GM12875 (cell line): ENCODE measurements at regions not wholly inside any gene's neighbourhood (a gene's known extent, or its start where the extent isn't known, plus 50 kb on each side); places are given as distances from the start of the nearest gene placed in this dataset.

Experiments
- H3K4me3 ChIP-seq: one replicate; pipeline ENCODE4 v1.5.1; 2011; ENCODE audit warnings: low read depth, low read length, control low read depth
- TF ChIP-seq, protein P1 (sequence below): IDR thresholded peaks from 2 replicates; pipeline ENCODE4 v1.5.1; 2011; ENCODE audit warnings: low read depth, mild to moderate bottlenecking, control low read depth, inconsistent platforms, low read length, moderate library complexity, borderline replicate concordance; ENCODE audit not compliant: insufficient read depth

DNA sequence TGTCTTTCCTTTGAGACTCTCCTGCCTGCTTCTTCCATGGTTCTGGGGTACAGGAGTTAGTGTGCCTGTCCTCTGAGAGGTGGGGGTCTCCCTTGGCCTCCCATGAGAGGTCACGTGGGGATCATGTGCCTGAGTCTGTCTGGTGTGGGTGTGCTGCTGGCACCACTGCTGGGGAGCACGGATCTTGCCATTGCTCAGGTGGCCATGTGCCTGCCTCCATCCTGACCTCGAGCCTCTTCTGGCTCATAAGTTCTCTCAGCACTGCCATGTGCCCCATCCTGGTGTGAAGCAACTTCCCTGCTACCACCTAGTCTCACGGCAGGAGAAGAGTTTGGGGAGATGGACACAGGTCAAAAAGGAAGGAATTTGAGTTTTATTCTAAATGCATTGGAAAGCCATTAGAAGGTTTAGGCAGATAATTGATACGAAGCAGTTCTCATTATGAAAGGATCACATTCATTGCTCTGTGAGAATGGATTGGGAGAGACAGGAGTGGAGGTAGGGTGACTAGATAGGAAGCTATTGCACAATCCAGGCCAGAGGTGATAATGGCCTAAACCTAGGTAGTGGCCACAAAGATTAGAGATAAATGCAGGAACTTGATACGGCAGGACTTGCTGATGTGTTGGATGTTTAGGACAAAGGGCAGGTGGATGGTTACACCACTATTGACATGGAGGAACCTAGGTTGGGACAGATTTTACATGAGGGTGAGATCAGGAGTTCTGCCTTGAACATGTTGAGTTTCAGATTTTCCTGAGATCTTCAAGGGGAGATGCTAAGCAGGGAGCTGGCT, 173.0 kb upstream of the RORA start:
- TF ChIP-seq, protein P1, sequence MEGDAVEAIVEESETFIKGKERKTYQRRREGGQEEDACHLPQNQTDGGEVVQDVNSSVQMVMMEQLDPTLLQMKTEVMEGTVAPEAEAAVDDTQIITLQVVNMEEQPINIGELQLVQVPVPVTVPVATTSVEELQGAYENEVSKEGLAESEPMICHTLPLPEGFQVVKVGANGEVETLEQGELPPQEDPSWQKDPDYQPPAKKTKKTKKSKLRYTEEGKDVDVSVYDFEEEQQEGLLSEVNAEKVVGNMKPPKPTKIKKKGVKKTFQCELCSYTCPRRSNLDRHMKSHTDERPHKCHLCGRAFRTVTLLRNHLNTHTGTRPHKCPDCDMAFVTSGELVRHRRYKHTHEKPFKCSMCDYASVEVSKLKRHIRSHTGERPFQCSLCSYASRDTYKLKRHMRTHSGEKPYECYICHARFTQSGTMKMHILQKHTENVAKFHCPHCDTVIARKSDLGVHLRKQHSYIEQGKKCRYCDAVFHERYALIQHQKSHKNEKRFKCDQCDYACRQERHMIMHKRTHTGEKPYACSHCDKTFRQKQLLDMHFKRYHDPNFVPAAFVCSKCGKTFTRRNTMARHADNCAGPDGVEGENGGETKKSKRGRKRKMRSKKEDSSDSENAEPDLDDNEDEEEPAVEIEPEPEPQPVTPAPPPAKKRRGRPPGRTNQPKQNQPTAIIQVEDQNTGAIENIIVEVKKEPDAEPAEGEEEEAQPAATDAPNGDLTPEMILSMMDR, result no peak
- no peak overlapping the region for H3K4me3 ChIP-seq

DNA sequence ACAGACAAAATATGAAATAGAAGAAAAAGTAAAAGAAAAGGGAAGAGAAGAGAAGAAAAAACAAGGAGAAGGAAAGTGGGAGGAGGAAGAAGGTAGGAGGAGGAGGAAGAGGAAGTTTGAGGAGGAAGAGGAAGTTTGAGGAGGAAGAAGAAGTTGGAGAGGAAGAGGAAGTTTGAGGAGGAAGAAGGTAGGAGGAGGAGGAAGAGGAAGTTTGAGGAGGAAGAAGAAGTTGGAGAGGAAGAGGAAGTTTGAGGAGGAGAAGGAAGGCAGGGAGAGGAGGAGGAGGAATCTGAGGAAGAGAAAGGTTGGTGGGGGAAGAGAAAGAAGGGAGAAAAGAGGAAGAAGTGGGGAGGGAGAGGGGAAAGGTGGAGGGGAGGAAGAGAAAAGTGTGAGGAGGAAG, 169.2 kb upstream of the RORA start:
- no peak overlapping the region for H3K4me3 ChIP-seq
- TF ChIP-seq, protein P1, result no peak

DNA sequence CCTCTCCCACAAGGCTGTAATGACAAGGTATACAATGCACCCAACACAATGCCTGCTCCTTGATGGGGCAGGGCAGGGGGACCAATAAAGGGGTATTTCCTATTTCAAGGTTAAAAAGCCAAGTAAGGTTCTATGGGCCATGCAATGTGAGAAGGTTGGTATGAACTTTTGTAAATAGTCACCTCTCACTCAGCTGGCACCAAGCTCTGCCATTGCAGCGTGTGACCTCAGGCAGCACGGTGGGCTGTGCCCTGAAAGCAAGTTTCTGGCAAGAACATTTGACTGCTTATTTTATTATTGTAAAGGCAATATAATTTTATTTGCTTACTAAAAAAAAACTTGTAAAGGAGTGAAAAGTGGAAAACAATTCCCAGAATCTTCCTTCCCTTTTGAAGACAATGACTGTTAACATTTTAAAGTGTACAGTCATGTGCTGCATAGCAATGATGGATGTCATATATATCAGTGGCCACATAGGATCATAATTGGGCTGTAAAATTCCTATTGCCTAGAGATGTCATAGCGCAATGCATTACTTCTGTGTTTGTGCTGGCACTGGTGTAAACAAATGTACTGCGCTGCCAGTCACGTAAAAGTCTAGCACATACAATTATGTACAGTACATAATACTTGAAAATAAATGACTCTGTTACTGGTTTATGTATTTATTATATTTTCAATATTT, 167.3 kb upstream of the RORA start:
- TF ChIP-seq, protein P1, result no peak
- H3K4me3 ChIP-seq, result no peak overlapping the region

DNA sequence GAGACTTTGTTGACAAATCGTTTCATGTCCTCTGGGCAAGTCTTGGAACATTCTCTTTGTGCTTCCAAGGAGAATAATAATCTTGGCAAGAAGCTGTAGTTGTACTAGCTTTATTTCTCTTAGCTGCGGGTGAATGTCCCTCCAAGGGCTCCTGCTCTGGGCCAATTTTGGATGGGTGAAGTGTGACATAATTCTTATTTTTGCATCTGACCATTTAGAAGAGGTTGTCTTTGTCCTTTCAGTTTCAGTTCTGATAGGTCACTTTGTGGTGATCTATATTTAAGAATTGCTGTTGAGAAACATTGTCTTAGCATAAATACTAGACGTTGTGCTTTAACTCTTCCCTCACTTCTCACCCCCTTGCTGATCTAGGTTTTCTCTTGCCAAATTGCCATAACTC, 164.8 kb upstream of the RORA start:
- H3K4me3 ChIP-seq, result no peak overlapping the region
- TF ChIP-seq, protein P1, result no peak

DNA sequence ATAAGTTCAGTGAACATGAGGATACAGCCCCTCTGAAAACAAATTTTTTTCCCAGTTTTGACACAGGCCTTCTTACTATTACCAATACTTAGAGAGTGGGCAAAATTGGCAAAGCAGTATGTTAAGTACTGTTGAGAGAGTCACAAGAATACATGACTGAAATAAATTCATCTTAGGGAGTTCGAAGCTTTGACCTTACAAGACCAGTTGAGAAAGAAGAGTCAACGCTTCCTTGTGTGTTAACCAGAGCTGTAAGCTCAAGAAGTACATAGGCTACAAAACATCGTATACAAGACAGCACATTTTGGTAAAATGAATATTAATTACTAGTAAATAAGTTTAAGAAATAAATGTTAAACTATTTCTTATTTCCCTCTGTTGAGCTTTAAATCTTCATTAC, 164.4 kb upstream of the RORA start:
- no peak overlapping the region for H3K4me3 ChIP-seq
- TF ChIP-seq, protein P1, result no peak

DNA sequence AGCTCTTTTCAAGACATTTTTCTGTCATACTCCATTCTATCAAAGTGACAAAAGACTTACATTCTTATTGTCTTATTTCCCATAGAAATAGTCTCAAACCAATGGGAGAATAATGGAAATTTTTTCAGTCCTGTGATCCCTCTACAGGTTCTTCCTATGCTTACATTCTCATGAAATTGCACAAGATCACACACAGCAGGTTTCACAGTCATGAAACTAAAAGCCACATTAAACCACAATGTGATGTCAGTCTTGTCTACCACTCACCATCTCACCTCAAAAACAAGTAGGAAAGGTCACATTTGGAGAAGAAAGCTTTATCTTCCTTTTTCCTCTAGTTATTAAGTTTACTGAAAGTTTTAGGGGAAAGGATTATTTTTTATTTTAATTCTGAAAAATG, 161.0 kb upstream of the RORA start:
- TF ChIP-seq, protein P1, result no peak
- no peak overlapping the region for H3K4me3 ChIP-seq

DNA sequence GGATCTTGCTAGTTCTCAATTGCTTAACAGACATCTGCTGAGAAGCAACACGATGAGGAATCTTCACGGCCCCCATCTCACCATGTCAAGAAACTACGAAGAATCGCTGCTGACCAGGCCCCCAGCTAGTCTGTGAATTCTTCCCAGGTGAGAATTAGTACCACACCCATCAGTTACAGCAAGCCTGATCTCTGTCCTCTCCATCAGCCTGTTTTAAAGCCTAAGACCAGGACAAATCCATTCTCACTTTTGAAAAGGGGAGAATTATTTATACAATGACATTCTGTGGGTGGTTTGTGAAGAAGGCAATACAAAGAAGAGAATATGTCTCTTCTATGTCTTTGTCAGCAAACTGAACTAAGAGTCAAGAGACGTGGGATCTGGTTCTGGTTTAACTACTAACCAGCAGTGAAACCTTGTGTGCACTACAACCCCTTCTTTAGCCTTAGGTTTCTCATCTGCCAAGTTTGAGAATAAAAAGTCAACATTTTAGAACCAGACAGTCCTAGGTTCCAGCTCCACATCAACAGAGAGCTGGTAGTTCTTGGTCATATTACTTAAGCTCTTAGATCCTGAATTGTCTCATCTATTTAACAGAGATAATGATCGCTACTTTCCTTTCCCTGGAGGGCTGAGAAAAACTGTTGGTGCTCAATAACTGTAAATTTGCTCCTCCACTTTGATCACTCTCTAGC, 160.4 kb upstream of the RORA start:
- TF ChIP-seq, protein P1, result no peak
- H3K4me3 ChIP-seq, result no peak overlapping the region
